OCI-LY3 (cell line): ENCODE measurements at regions not wholly inside any gene's neighbourhood (a gene's known extent, or its start where the extent isn't known, plus 50 kb on each side); places are given as distances from the start of the nearest gene placed in this dataset.

Experiments
- H2AFZ ChIP-seq: fragments of 200-600, 300-600 bp; shearing (Covaris generic); 2 replicates; pipeline ENCODE4 v1.6.0; 2014; ENCODE audit warnings: antibody characterized with exemption, low read depth, low read length
- H3K27ac ChIP-seq: fragments of 200-600, 300-600 bp; sonication (generic); 2 replicates; pipeline ENCODE4 v1.5.1; 2014; ENCODE audit warnings: mild to moderate bottlenecking, low read length, moderate library complexity, mixed read lengths
- H3K27me3 ChIP-seq: fragments of 200-600, 300-600 bp; sonication (generic); 2 replicates; pipeline ENCODE4 v1.6.1; 2014; ENCODE audit warnings: low read depth, low read length, mixed read lengths
- H3K36me3 ChIP-seq: fragments of 200-600, 300-600 bp; sonication (generic); replicated peaks from 2 replicates; pipeline ENCODE3; 2014; ENCODE audit warnings: low read depth, low read length, mixed read lengths
- H3K4me1 ChIP-seq: fragments of 300-600, 200-600 bp; sonication (generic); 2 replicates; pipeline ENCODE4 v1.6.1; 2014; ENCODE audit warnings: low read length, mixed read lengths
- H3K4me2 ChIP-seq: fragments of 200-600, 300-600 bp; sonication (generic); 2 replicates; pipeline ENCODE4 v1.6.1; 2014; ENCODE audit warnings: low read length, mixed read lengths
- H3K4me3 ChIP-seq: fragments of 300-600, 200-600 bp; sonication (generic); 2 replicates; pipeline ENCODE4 v1.5.1; 2014; ENCODE audit warnings: antibody characterized with exemption, mild to moderate bottlenecking, low read length, moderate library complexity
- H3K79me2 ChIP-seq: fragments of 300-600, 200-600 bp; shearing (Covaris generic); 2 replicates; pipeline ENCODE4 v1.6.1; 2014; ENCODE audit warnings: mild to moderate bottlenecking, low read length, mixed read lengths
- H3K9ac ChIP-seq: fragments of 300-600, 200-600 bp; shearing (Covaris generic); 2 replicates; pipeline ENCODE4 v1.6.0; 2014; ENCODE audit warnings: mild to moderate bottlenecking, low read length, moderate library complexity
- H3K9me3 ChIP-seq: fragments of 200-600, 300-600 bp; shearing (Covaris generic); 2 replicates; pipeline ENCODE4 v1.6.1; 2014; ENCODE audit warnings: low read length, mixed read lengths; ENCODE audit not compliant: insufficient read depth
- H4K20me1 ChIP-seq: fragments of 200-600, 300-600 bp; sonication (generic); 2 replicates; pipeline ENCODE4 v1.6.1; 2016; ENCODE audit warnings: low read length, mixed read lengths; ENCODE audit not compliant: insufficient read depth
- EZH2phosphoT487 ChIP-seq: fragments of 200-600 bp; shearing (Covaris generic); IDR thresholded peaks from 2 replicates; pipeline ENCODE4 v1.6.1; 2018; ENCODE audit warnings: antibody characterized with exemption, mixed run types, low read depth
- TF ChIP-seq, protein P1 (sequence below): fragments of 200-600, 300-600 bp; sonication (generic); IDR thresholded peaks from 2 replicates; pipeline ENCODE4 v1.5.1; 2014; ENCODE audit warnings: antibody characterized with exemption, low read length, low read depth

DNA sequence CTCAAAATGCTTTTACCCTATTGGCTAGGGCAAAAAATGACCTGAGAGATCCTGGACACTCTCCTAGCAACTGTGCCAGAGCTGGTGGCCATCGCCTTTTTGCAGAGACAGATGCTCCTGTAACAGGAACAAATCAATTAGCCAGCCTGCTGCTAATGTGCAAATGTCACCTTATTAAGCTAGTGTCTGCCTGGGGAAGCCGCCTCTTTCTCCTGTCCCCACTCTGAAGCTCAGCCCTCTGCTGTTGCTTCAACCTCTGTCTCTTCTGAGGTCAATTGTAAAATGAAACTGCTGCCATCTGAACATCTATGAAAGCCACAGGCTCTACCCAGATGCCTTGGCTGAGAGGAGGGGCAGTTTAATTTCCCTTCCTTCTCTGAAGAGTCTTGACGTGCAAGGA is 85.5 kb upstream of the CACNA1E start:
- Histone ChIP-seq H3K9ac (no peak overlapping the region), H3K27me3 (peaks cover 21% of the 10 kb centered on the region), H3K4me3 (no peak overlapping the region), H4K20me1 (no peaks in the 10 kb centered on the region), H3K27ac (no peak overlapping the region), H3K79me2 (no peaks in the 10 kb centered on the region), H3K4me2 (no peak overlapping the region), H3K9me3 (no peaks in the 10 kb centered on the region), H2AFZ (no peak overlapping the region), H3K4me1 (no peaks in the 10 kb centered on the region), H3K36me3 (no peaks in the 10 kb centered on the region)
- no peak for TF ChIP-seq EZH2phosphoT487
- TF ChIP-seq, protein P1, sequence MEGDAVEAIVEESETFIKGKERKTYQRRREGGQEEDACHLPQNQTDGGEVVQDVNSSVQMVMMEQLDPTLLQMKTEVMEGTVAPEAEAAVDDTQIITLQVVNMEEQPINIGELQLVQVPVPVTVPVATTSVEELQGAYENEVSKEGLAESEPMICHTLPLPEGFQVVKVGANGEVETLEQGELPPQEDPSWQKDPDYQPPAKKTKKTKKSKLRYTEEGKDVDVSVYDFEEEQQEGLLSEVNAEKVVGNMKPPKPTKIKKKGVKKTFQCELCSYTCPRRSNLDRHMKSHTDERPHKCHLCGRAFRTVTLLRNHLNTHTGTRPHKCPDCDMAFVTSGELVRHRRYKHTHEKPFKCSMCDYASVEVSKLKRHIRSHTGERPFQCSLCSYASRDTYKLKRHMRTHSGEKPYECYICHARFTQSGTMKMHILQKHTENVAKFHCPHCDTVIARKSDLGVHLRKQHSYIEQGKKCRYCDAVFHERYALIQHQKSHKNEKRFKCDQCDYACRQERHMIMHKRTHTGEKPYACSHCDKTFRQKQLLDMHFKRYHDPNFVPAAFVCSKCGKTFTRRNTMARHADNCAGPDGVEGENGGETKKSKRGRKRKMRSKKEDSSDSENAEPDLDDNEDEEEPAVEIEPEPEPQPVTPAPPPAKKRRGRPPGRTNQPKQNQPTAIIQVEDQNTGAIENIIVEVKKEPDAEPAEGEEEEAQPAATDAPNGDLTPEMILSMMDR: no peak

DNA sequence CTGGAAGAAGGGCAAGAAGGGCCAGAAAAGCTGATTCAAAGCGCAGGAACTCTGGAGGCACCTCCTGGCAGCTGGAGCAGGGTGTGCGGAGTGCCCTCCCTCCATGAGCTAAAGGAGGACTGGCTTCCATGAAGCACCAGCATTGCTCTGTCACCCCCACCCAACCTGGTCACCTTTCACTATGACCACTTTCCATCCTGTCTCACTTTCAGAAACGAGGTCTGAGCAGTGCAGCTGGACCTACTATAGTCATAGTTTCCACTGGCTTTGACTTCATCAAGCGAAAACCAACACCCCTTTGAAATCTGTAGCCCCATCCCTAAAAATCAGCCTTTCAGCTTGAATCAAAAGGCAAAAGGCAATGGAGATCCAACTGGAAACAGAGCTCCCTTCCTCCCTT is 84.8 kb upstream of the CACNA1E start:
- no peaks in the 10 kb centered on the region for H3K4me1 ChIP-seq
- no peaks in the 10 kb centered on the region for H3K79me2 ChIP-seq
- no peaks in the 10 kb centered on the region for H4K20me1 ChIP-seq
- no peak for TF ChIP-seq EZH2phosphoT487
- TF ChIP-seq, protein P1: no peak
- no peak overlapping the region for H3K9ac ChIP-seq
- H3K9me3 ChIP-seq: no peaks in the 10 kb centered on the region
- H3K36me3 ChIP-seq: no peaks in the 10 kb centered on the region
- H3K4me3 ChIP-seq: no peak overlapping the region
- no peak overlapping the region for H3K27ac ChIP-seq
- H2AFZ ChIP-seq: no peak overlapping the region
- H3K4me2 ChIP-seq: no peak overlapping the region
- H3K27me3 ChIP-seq: peaks cover 16% of the 10 kb centered on the region

DNA sequence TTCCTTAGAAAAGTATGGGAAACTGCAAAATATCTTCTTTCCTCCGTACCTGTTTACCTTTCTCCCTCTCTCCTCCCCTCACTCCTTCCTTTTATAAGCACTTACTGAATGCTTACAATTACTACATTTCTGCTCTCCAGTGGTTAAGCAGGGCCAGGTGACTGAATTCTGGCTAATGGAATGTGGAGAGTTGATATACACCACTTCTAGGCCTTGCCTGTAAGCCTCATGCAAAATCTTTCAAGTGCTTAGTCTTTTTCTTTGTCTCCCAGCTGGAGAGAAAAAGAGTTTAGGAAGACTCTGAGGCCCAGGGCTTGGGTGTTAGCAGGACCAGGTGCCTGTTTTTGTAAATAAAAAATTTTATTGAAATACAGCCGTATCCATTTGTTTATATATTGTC is 77.7 kb upstream of the CACNA1E start:
- TF ChIP-seq, protein P1: no peak
- no peak for TF ChIP-seq EZH2phosphoT487
- Histone ChIP-seq H2AFZ (no peak overlapping the region), H3K27me3 (peaks cover 41% of the 10 kb centered on the region), H3K9me3 (no peaks in the 10 kb centered on the region), H3K4me1 (no peaks in the 10 kb centered on the region), H4K20me1 (no peaks in the 10 kb centered on the region), H3K27ac (no peak overlapping the region), H3K36me3 (no peaks in the 10 kb centered on the region), H3K4me3 (no peak overlapping the region), H3K9ac (no peak overlapping the region), H3K79me2 (no peaks in the 10 kb centered on the region), H3K4me2 (no peak overlapping the region)

DNA sequence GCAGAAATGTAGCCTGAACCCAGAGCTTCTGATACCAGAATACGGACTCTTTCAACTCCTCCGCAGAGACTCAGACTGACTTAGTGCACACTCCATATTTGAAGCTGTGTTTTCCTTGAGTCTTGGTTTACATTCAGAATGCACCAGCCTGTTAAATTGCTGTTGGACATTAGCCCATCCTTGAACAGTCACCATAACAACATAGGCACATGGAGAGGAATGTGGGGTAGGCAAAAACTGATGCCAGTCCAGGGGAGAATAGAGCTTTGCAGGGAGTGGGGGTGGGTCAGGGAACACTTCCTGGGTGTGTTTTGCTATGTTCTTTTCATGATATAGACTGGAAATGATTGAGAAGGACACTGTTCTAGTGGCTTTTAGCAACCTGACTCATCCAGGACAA is 76.3 kb upstream of the CACNA1E start:
- H3K9ac ChIP-seq: no peak overlapping the region
- no peaks in the 10 kb centered on the region for H4K20me1 ChIP-seq
- no peak overlapping the region for H2AFZ ChIP-seq
- H3K4me3 ChIP-seq: no peak overlapping the region
- peaks cover 47% of the 10 kb centered on the region for H3K27me3 ChIP-seq
- no peak overlapping the region for H3K27ac ChIP-seq
- no peaks in the 10 kb centered on the region for H3K4me1 ChIP-seq
- no peaks in the 10 kb centered on the region for H3K79me2 ChIP-seq
- TF ChIP-seq, protein P1: no peak
- no peak for TF ChIP-seq EZH2phosphoT487
- no peak overlapping the region for H3K4me2 ChIP-seq
- no peaks in the 10 kb centered on the region for H3K36me3 ChIP-seq
- no peaks in the 10 kb centered on the region for H3K9me3 ChIP-seq
